GM19463 (cell line): ENCODE measurements at regions not wholly inside any gene's neighbourhood (a gene's known extent, or its start where the extent isn't known, plus 50 kb on each side); places are given as distances from the start of the nearest gene placed in this dataset.
A peak's percentile ranks its signal among the peaks of the same experiment; 100 is the strongest.
"Not testable (repeated sequence)": the region's sequence is repeated elsewhere in the genome, so short reads cannot be mapped to it uniquely, and the experiment has no call there.

Experiments
- ATAC-seq: cut with Tn5 transposase; IDR thresholded peaks from one replicate; pipeline ENCODE4 v1.9.1; 2021; ENCODE audit warnings: mild to moderate bottlenecking, moderate library complexity; ENCODE audit not compliant: unreplicated experiment

- no peak for ATAC-seq
These were observed 325.0 kb downstream of the CGGBP1 start for GRCh38 chr3:87733671-87734367.

- ATAC-seq: no peak
These were observed 326.5 kb downstream of the CGGBP1 start for GRCh38 chr3:87732294-87732693.

GRCh38 chr3:87727783-87728182 lies 331.0 kb downstream of the CGGBP1 start:
- ATAC-seq: no peak

GRCh38 chr3:87719060-87719459 lies 339.7 kb downstream of the CGGBP1 start:
- ATAC-seq: no peak

- ATAC-seq: no peak
These were observed 348.3 kb downstream of the CGGBP1 start for GRCh38 chr3:87710511-87710910.

- no peak for ATAC-seq
These were observed 348.8 kb downstream of the CGGBP1 start for GRCh38 chr3:87710028-87710427.

- no peak for ATAC-seq
These were observed 352.6 kb downstream of the CGGBP1 start for GRCh38 chr3:87706176-87706575.

- no peak for ATAC-seq
These were observed 356.2 kb downstream of the CGGBP1 start for GRCh38 chr3:87702600-87702999.

GRCh38 chr3:87696124-87697013 lies 362.4 kb downstream of the CGGBP1 start:
- ATAC-seq: no peak

GRCh38 chr3:87694678-87695077 lies 364.1 kb downstream of the CGGBP1 start:
- no peak for ATAC-seq

- no peak for ATAC-seq
These were observed 367.7 kb downstream of the CGGBP1 start for GRCh38 chr3:87691109-87691508.

- ATAC-seq: not testable (repeated sequence)
These were observed 379.7 kb downstream of the CGGBP1 start for GRCh38 chr3:87678984-87679660.

- peak; percentile 96 for ATAC-seq
These were observed 384.2 kb downstream of the CGGBP1 start for GRCh38 chr3:87674397-87675161.

GRCh38 chr3:87673132-87673531 lies 385.7 kb downstream of the CGGBP1 start:
- ATAC-seq: no peak

- no peak for ATAC-seq
These were observed 377.8 kb upstream of the POU1F1 start for GRCh38 chr3:87654184-87654583.

GRCh38 chr3:87653138-87653537 lies 376.8 kb upstream of the POU1F1 start:
- not testable (repeated sequence) for ATAC-seq

- ATAC-seq: no peak
These were observed 358.0 kb upstream of the POU1F1 start for GRCh38 chr3:87634426-87634825.

- no peak for ATAC-seq
These were observed 350.9 kb upstream of the POU1F1 start for GRCh38 chr3:87627316-87627715.

- no peak for ATAC-seq
These were observed 350.2 kb upstream of the POU1F1 start for GRCh38 chr3:87626546-87626945.

- ATAC-seq: no peak
These were observed 349.5 kb upstream of the POU1F1 start for GRCh38 chr3:87625876-87626275.

GRCh38 chr3:87624860-87625259 lies 348.5 kb upstream of the POU1F1 start:
- no peak for ATAC-seq
